G401 (cell line): ENCODE measurements at regions not wholly inside any gene's neighbourhood (a gene's known extent, or its start where the extent isn't known, plus 50 kb on each side); places are given as distances from the start of the nearest gene placed in this dataset.

ENCODE experiments used
- DNase-seq: peaks from one replicate; pipeline ENCODE4 v3.0.0-alpha.2; 2015; ENCODE audit warnings: low spot score
- in situ Hi-C: cut with HindIII; loops from 2 replicates; pipeline ENCODE4 v1.10.0; 2016; ENCODE audit warnings: low sequenced_read_pairs, mixed read lengths

- no peak for DNase-seq
Measured at GRCh38 chr4:137226900-137227299, 305.4 kb downstream of the PCDH18 start.

GRCh38 chr4:137226221-137226620, 306.1 kb downstream of the PCDH18 start:
- in situ Hi-C loops, result no loop called here
- no peak for DNase-seq

More at GRCh38 chr4:137226900-137227299, 305.4 kb downstream of the PCDH18 start:
- in situ Hi-C loops, result no loop called here

GRCh38 chr4:137213372-137214173, 318.7 kb downstream of the PCDH18 start:
- DNase-seq, result no peak
- in situ Hi-C loops, result no loop called here

GRCh38 chr4:137212601-137213000, 319.7 kb downstream of the PCDH18 start:
- no peak for DNase-seq
- in situ Hi-C loops, result no loop called here

GRCh38 chr4:137209240-137209639, 323.1 kb downstream of the PCDH18 start:
- in situ Hi-C loops, result no loop called here
- no peak for DNase-seq

- no peak for DNase-seq
- in situ Hi-C loops, result no loop called here
Measured at GRCh38 chr4:137206781-137207180, 325.5 kb downstream of the PCDH18 start.

- no peak for DNase-seq
- in situ Hi-C loops, result no loop called here
Measured at GRCh38 chr4:137203601-137204000, 328.7 kb downstream of the PCDH18 start.

GRCh38 chr4:137200322-137200721, 332.0 kb downstream of the PCDH18 start:
- in situ Hi-C loops, result no loop called here
- no peak for DNase-seq

GRCh38 chr4:137198791-137199190, 333.5 kb downstream of the PCDH18 start:
- in situ Hi-C loops, result no loop called here
- no peak for DNase-seq

- in situ Hi-C loops, result no loop called here
- no peak for DNase-seq
Measured at GRCh38 chr4:137194670-137195069, 337.6 kb downstream of the PCDH18 start.

GRCh38 chr4:137193564-137193963, 338.7 kb downstream of the PCDH18 start:
- DNase-seq, result no peak
- in situ Hi-C loops, result no loop called here

GRCh38 chr4:137181293-137181899, 350.9 kb downstream of the PCDH18 start:
- DNase-seq, result no peak
- in situ Hi-C loops, result no loop called here

- DNase-seq, result no peak
- in situ Hi-C loops, result no loop called here
Measured at GRCh38 chr4:137180349-137180748, 351.9 kb downstream of the PCDH18 start.

GRCh38 chr4:137156807-137157206, 375.5 kb downstream of the PCDH18 start:
- in situ Hi-C loops, result no loop called here
- DNase-seq, result no peak

- no peak for DNase-seq
- in situ Hi-C loops, result no loop called here
Measured at GRCh38 chr4:137156054-137156453, 376.2 kb downstream of the PCDH18 start.

GRCh38 chr4:137131201-137131600, 401.1 kb downstream of the PCDH18 start:
- in situ Hi-C loops, result no loop called here
- DNase-seq, result no peak

- in situ Hi-C loops, result no loop called here
- DNase-seq, result no peak
Measured at GRCh38 chr4:137129845-137130244, 402.4 kb downstream of the PCDH18 start.

GRCh38 chr4:137129441-137129840, 402.9 kb downstream of the PCDH18 start:
- in situ Hi-C loops, result no loop called here
- no peak for DNase-seq

- DNase-seq, result no peak
- in situ Hi-C loops, result no loop called here
Measured at GRCh38 chr4:137125011-137125410, 407.3 kb downstream of the PCDH18 start.

- DNase-seq, result peak; percentile 32
- in situ Hi-C loops, result no loop called here
Measured at GRCh38 chr4:137124278-137124932, 407.9 kb downstream of the PCDH18 start.
